NCI-H446 (cell line): ENCODE measurements at regions not wholly inside any gene's neighbourhood (a gene's known extent, or its start where the extent isn't known, plus 50 kb on each side); places are given as distances from the start of the nearest gene placed in this dataset.

ENCODE experiments used
- DNase-seq, 2 experiments: peaks; one replicate each; lab custom pipeline; 2025; lab: John Stamatoyannopoulos, UW

DNA sequence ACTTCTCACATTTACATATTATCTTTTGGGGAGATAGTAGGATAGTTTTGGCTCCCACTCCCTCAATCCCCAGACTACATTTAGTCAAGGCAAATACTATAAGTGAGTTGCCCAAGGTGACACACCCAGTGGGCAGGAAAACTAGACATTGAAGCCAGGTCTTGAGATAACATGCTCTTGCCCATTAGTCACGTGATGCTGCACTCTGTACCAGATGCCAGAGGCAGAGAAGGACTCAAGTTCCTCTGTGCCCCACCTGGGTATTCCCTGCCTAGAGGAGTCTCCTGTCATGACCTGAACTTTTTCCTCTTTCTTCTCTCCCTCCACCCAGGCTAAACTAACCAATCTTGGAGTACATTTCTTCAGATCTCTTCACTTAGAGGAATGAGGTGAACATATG lies 484.9 kb downstream of the BUD13 start:
- DNase-seq, result no peak

DNA sequence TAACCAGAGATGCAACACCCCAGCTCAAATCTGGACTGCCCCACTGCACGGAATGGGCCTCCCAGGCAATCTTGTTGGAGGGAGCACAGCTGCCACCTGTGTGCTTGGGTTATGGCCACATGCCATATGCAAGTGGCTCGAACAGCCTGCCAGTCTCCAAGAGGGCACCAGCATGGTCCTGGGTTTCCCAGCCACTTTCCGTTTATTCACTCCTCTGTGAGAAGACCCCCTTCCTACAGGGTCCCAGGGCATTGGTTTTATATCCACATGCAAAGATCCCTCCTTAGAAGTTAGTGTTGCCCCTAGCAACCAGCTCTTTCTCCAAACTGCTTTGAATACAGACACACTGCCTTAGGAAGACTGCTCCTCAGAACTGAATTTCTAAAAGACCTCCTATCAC lies 487.8 kb downstream of the BUD13 start:
- no peak for DNase-seq

GRCh38 chr11:116283300-116283699 lies 489.5 kb downstream of the BUD13 start:
- DNase-seq, result no peak

DNA sequence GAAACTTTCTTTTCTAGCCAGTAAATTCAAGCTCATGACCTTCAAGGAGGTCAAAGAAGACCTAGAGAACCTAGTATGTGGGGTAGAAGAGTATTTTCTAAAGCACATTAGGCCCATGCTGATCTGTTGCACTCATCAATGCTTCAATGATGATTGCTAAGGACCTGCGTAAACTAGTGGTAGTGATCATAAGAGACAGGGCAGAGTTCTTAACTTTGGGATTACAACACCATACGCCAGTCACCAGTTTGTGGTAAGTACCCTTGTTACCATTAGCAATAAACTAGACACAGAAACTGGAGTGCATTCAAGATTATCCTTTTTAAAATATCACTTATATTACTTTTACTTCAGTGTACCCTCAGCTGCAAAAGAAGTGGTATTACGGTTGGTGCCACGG lies 490.3 kb downstream of the BUD13 start:
- DNase-seq, result no peak

GRCh38 chr11:116281173-116282160 lies 491.3 kb downstream of the BUD13 start:
- no peak for DNase-seq

- no peak for DNase-seq
Measured at GRCh38 chr11:116279511-116279910, 493.3 kb downstream of the BUD13 start.

DNA sequence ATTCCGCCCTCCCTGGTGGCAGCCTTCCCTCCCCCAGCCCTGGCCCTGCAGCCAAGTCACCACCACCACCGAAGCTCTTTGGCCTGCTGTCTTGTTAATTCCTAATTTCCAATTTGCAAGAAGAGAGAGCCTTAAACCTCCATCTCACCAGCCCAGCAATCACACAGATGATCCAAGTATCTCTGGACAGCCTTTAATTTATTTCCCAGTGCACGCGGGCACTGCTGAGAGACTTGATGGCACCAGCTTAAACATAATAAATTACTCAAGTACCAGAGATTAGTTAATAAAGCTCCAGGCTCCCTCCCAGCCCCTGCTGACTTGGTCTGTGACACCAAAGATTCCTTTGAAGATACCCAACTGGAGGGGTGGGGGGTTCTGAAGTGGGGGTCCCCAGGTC lies 494.7 kb downstream of the BUD13 start:
- no peak for DNase-seq

GRCh38 chr11:116276051-116277044 lies 496.4 kb downstream of the BUD13 start:
- peak; percentile 21 to 78 for DNase-seq

GRCh38 chr11:116275635-116276034 lies 497.2 kb downstream of the BUD13 start:
- no peak for DNase-seq

DNA sequence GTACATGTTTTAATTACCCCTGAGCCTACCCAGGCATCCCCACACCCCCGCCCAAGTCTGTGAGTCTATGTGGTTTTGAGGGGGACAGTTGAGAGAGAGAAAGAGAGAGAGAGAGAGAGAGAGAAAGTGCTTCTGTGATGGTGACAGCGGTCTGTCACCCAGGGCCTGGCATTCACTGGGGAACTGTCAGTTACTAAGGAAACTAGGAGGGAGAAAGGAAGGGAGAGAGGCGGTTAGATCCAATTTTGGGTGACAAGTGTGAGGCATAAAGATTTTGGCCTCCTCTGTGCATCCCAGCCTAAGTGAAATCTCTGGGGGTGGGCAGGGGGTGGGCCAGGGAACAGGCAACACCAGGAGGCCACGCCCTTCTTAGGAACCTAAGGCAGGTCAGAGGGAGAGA lies 498.3 kb downstream of the BUD13 start:
- DNase-seq, result no peak

DNA sequence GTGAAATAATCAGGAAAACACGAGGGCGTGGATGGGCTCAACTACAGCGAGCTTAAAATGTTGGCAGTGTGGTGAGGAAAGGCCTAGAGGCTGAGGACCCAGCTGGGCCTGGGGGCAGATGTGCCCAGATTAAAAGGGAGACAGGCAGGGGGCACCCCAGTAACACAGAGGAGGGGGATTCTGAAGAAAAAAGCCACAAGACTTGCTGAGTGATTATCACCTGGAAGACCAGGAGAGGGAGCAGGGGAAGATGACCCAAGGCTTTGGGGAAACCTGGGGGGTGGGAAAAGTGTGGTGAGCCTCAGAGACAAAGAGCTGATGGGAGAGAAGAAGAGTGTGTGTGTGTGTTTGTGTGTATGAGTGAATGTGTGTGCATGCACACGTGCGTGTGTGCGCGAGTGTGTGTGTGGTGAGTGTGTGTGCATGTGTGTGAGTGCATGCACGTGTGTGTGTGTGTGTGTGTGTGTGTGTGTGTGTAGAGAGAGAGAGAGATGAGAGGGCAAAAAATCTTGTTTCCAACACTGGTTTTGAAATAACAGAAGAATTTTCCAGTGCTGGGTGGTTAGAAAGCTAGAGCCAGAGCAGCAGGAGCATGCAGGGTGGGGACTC lies 500.5 kb downstream of the BUD13 start:
- no peak for DNase-seq

GRCh38 chr11:116271479-116271878 lies 501.3 kb downstream of the BUD13 start:
- DNase-seq, result no peak

- DNase-seq, result no peak
Measured at GRCh38 chr11:116267146-116267545, 505.6 kb downstream of the BUD13 start.

DNA sequence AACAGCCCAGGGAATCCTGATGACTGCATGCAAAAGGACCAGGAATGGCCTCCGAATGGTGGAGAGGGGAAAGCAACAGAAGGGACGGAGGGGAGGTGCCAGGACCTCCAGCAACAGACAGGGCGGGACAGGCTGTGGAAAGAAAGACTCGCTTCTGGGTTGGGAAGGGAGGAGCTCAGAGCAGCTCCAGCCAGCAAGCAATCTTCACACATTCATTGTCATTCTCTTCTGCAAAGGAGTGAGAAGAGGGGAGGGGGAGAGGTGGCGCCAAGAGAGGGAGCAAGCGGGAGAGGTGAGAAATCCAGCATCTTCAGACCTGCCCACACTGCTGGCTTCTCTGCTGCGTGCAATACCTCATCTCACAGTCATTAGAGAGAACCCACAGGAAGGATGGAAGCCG lies 509.0 kb downstream of the BUD13 start:
- DNase-seq, result no peak

- DNase-seq, result no peak
Measured at GRCh38 chr11:116263019-116263418, 509.8 kb downstream of the BUD13 start.

DNA sequence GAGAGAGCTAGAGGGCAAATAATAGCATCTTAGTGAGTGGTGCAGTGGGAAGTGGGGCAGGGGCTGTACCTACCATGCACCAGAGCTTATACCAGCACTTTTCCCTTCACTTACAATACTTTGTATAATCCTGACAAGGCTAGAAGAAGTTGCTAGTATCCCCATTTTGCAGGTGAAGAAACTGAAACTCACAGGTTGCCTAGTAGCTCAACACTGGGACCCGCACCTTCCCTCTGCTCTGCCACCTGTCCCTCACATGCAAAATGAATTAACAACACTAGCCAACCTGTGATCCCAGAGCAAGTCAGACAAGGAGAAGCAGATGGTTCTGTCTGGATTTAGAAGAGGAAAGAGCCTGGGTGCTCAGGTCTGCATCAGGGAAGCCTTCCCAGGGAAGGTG lies 510.4 kb downstream of the BUD13 start:
- no peak for DNase-seq

GRCh38 chr11:116261606-116262005 lies 511.2 kb downstream of the BUD13 start:
- no peak for DNase-seq

GRCh38 chr11:116258821-116259220 lies 514.0 kb downstream of the BUD13 start:
- DNase-seq, result no peak

- no peak for DNase-seq
Measured at GRCh38 chr11:116257883-116258282, 514.9 kb downstream of the BUD13 start.

DNA sequence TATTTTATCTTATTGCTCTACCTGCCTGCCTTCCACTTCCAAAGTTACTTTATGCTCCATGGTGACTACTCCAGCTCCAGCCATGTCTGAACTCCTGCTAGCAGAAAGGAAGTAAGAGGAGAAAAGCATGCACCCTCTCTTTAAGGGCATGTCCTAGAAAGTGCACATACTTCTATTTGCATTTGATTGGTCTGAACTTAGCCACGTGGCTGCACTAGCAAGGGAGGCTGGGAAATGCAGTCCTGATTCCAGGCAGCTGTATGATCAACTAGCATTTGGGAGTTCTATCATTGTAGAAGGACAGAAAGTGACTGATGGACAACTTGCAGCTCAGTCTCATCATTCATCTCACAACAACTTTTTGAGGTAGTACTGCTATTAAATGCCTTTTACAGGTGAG lies 515.7 kb downstream of the BUD13 start:
- no peak for DNase-seq

- no peak for DNase-seq
Measured at GRCh38 chr11:116256215-116256614, 516.6 kb downstream of the BUD13 start.

- no peak for DNase-seq
Measured at GRCh38 chr11:116255321-116255953, 517.4 kb downstream of the BUD13 start.
